ENCODE measurements at regions not wholly inside any gene's neighbourhood (a gene's known extent, or its start where the extent isn't known, plus 50 kb on each side); places are given as distances from the start of the nearest gene placed in this dataset.

DNA sequence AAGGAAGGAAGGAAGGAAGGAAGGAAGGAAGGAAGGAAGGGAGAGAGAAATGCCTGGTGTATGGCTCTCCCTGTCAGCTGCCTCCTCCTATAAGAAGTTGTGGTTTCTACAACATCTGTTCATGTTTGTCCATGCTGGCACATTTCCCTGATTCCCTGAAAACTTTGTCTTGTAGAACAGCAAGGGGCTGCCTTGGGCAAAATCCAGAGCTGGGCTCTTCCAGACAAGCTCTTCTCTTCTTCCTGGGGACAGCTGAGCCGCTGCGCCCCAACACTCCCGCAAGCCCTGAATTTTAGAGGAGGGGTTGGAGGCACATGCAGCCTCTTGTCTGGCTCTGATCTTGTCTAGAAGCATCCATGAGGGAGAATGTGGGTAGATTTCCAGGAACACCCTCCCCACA lies 282.0 kb upstream of the ADARB2 start:
- no peaks in the 10 kb centered on the region for H3K27me3 ChIP-seq (ENCODE audit: insufficient read depth, low read length)
- H3K36me3 Mint-ChIP-seq (ENCODE audit: insufficient read depth in 1 of 3, low read depth in 3 of 3): no peaks in the 10 kb centered on the region
- H3K27me3 Mint-ChIP-seq (ENCODE audit: low read depth): peaks cover 7% of the 10 kb centered on the region
- no peak overlapping the region for H3K14ac ChIP-seq (ENCODE audit: insufficient read depth, low read length)
- H3K56ac ChIP-seq (ENCODE audit: insufficient read length, low read depth, low read length): no peak overlapping the region
- WGBS (ENCODE audit: extremely low coverage, insufficient read length, low lambda C conversion rate): no CpG with 5 or more reads among the region's 3 CpGs
- no peaks in the 10 kb centered on the region for H4K20me1 ChIP-seq (ENCODE audit: control insufficient read depth, insufficient read depth, insufficient read length)
- no peaks in the 10 kb centered on the region for H3K4me1 ChIP-seq (ENCODE audit: insufficient read depth, low read length)
- H2BK120ac ChIP-seq (ENCODE audit: low read depth, low read length, poor library complexity, severe bottlenecking): no peak overlapping the region
- no peak overlapping the region for H2BK20ac ChIP-seq (ENCODE audit: low read depth, low read length, poor library complexity, severe bottlenecking)
- H3K9me3 Mint-ChIP-seq: 0 out of 5 replicates have a peak, but pooled peaks cover 0 to 3% of the 10 kb centered on the region in 2 experiments
- no peak overlapping the region for H3T11ph ChIP-seq (ENCODE audit: low read length)
- no peaks in the 10 kb centered on the region for H3K79me2 ChIP-seq (ENCODE audit: insufficient read depth, low read length)
- no peak overlapping the region for H3K27ac Mint-ChIP-seq
- no peaks in the 10 kb centered on the region for H3K9me3 ChIP-seq (ENCODE audit: control insufficient read depth, low read depth, low read length)
- no peak overlapping the region for H2BK12ac ChIP-seq (ENCODE audit: insufficient read length, low read depth, low read length)
- no peak overlapping the region for H3K4me3 Mint-ChIP-seq
- no peak overlapping the region for H2BK5ac ChIP-seq (ENCODE audit: insufficient read length, low read length)
- DNase-seq: no peak
- H3K18ac ChIP-seq (ENCODE audit: insufficient read length, low read depth, low read length): no peak overlapping the region
- no peaks in the 10 kb centered on the region; a peak in 2 of 4 replicates for H3K4me1 Mint-ChIP-seq
- H4K8ac ChIP-seq (replicated peaks; ENCODE audit: insufficient read length, low read depth, low read length): no peak overlapping the region
- H2BK15ac ChIP-seq (ENCODE audit: low read depth, low read length): no peak overlapping the region
- H3K23me2 ChIP-seq (ENCODE audit: insufficient read length, low read depth, low read length, poor library complexity, severe bottlenecking): no peaks in the 10 kb centered on the region
- no peaks in the 10 kb centered on the region for H3K79me1 ChIP-seq (ENCODE audit: insufficient read depth, low read depth, low read length, poor library complexity, severe bottlenecking)
- no peak overlapping the region for H3K9ac ChIP-seq (ENCODE audit: extremely low read depth, insufficient read length, low read length)
- TF ChIP-seq, protein P1, sequence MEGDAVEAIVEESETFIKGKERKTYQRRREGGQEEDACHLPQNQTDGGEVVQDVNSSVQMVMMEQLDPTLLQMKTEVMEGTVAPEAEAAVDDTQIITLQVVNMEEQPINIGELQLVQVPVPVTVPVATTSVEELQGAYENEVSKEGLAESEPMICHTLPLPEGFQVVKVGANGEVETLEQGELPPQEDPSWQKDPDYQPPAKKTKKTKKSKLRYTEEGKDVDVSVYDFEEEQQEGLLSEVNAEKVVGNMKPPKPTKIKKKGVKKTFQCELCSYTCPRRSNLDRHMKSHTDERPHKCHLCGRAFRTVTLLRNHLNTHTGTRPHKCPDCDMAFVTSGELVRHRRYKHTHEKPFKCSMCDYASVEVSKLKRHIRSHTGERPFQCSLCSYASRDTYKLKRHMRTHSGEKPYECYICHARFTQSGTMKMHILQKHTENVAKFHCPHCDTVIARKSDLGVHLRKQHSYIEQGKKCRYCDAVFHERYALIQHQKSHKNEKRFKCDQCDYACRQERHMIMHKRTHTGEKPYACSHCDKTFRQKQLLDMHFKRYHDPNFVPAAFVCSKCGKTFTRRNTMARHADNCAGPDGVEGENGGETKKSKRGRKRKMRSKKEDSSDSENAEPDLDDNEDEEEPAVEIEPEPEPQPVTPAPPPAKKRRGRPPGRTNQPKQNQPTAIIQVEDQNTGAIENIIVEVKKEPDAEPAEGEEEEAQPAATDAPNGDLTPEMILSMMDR (conservative IDR thresholded peaks at IDR 0.05): no peak
- H2AK5ac ChIP-seq (ENCODE audit: insufficient read length, low read length): no peak overlapping the region
- H4K5ac ChIP-seq (ENCODE audit: insufficient read length, low read depth, low read length): no peak overlapping the region
- H3K4ac ChIP-seq (ENCODE audit: low read depth, low read length): no peak overlapping the region
- H3K23ac ChIP-seq (ENCODE audit: insufficient read length, low read depth, low read length): no peak overlapping the region
- no peak overlapping the region for H3K4me2 ChIP-seq (ENCODE audit: insufficient read depth, insufficient read length, low read length)
- H2AFZ ChIP-seq (ENCODE audit: low read length): no peak overlapping the region
- H4K91ac ChIP-seq (ENCODE audit: insufficient read length, low read depth, low read length): no peak overlapping the region
- no peak overlapping the region for H3K27ac ChIP-seq (ENCODE audit: insufficient read length, low read depth, low read length)
